BE2C (cell line): ENCODE measurements at regions not wholly inside any gene's neighbourhood (a gene's known extent, or its start where the extent isn't known, plus 50 kb on each side); places are given as distances from the start of the nearest gene placed in this dataset.

Source experiments
- DNase-seq: peaks from one replicate; pipeline ENCODE4 v3.0.0-alpha.2; 2020
- H3K27me3 ChIP-seq: fragments of 250-450 bp; sonication (Bioruptor Pico); 2 replicates; pipeline ENCODE4 v1.5.1; 2020; ENCODE audit warnings: mild to moderate bottlenecking
- H3K36me3 ChIP-seq: fragments of 250-450 bp; sonication (Bioruptor Pico); 2 replicates; pipeline ENCODE4 v1.5.1; 2020; ENCODE audit warnings: mild to moderate bottlenecking
- H3K4me1 ChIP-seq: fragments of 250-450 bp; sonication (Bioruptor Pico); 2 replicates; pipeline ENCODE4 v1.5.1; 2020
- H3K4me3 ChIP-seq: 2 replicates; pipeline ENCODE4 v1.5.1; 2011; ENCODE audit warnings: low read depth, low read length
- H3K9me3 ChIP-seq: fragments of 250-450 bp; sonication (Bioruptor Pico); 2 replicates; pipeline ENCODE4 v1.5.1; 2020
- CTCF ChIP-seq: IDR thresholded peaks from 2 replicates; pipeline ENCODE4 v1.5.1; 2012; ENCODE audit warnings: mild to moderate bottlenecking, low read depth, low read length

- no peaks in the 10 kb centered on the region for H3K27me3 ChIP-seq
- TF ChIP-seq CTCF, result no peak
- no peak for DNase-seq
- H3K36me3 ChIP-seq, result no peaks in the 10 kb centered on the region
- H3K4me1 ChIP-seq, result no peaks in the 10 kb centered on the region
- H3K9me3 ChIP-seq, result no peaks in the 10 kb centered on the region
- H3K4me3 ChIP-seq, result no peak overlapping the region
Observed at GRCh38 chr11:31959716-31960115, 131.2 kb upstream of the RCN1 start.

GRCh38 chr11:31958076-31958735, 132.7 kb upstream of the RCN1 start:
- H3K4me3 ChIP-seq, result no peak overlapping the region
- TF ChIP-seq CTCF, result peak; percentile 71
- DNase-seq, result peak; percentile 57
- H3K36me3 ChIP-seq, result no peaks in the 10 kb centered on the region
- no peaks in the 10 kb centered on the region for H3K9me3 ChIP-seq
- H3K27me3 ChIP-seq, result no peaks in the 10 kb centered on the region
- no peaks in the 10 kb centered on the region for H3K4me1 ChIP-seq

- no peaks in the 10 kb centered on the region for H3K4me1 ChIP-seq
- no peaks in the 10 kb centered on the region for H3K27me3 ChIP-seq
- H3K4me3 ChIP-seq, result no peak overlapping the region
- no peak for TF ChIP-seq CTCF
- no peaks in the 10 kb centered on the region for H3K36me3 ChIP-seq
- H3K9me3 ChIP-seq, result no peaks in the 10 kb centered on the region
- no peak for DNase-seq
Observed at GRCh38 chr11:31957674-31958073, 133.2 kb upstream of the RCN1 start.

- no peaks in the 10 kb centered on the region for H3K27me3 ChIP-seq
- no peaks in the 10 kb centered on the region for H3K9me3 ChIP-seq
- H3K4me1 ChIP-seq, result no peaks in the 10 kb centered on the region
- no peak for DNase-seq
- no peak for TF ChIP-seq CTCF
- H3K4me3 ChIP-seq, result no peak overlapping the region
- no peaks in the 10 kb centered on the region for H3K36me3 ChIP-seq
Observed at GRCh38 chr11:31956310-31956709, 134.6 kb upstream of the RCN1 start.

- H3K36me3 ChIP-seq, result no peaks in the 10 kb centered on the region
- H3K4me1 ChIP-seq, result no peaks in the 10 kb centered on the region
Observed at GRCh38 chr11:31955838-31956237, 135.0 kb upstream of the RCN1 start.

More at GRCh38 chr11:31955838-31956237, 135.0 kb upstream of the RCN1 start:
- H3K9me3 ChIP-seq, result no peaks in the 10 kb centered on the region
- H3K4me3 ChIP-seq, result no peak overlapping the region
- no peak for DNase-seq
- H3K27me3 ChIP-seq, result no peaks in the 10 kb centered on the region
- no peak for TF ChIP-seq CTCF
